ENCODE measurements at regions not wholly inside any gene's neighbourhood (a gene's known extent, or its start where the extent isn't known, plus 50 kb on each side); places are given as distances from the start of the nearest gene placed in this dataset.

DNA sequence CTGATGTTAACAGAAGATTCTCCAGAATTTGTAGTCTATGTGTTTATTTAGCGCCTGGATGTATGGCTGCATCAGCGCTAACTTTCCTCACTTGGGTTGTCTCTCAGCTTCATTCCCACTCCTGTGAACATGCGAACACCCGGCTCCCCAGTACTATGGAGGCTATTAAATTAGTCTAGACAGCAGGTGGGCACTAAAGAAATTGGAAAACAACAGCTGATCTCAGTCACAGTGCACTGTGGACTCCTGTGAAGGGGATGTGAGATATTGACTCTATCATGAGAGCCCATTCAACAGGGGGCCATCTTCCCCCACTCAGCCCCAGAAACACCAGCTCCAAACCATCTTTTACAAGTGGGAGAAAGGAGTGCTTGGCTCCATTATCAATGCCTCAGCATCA lies 471.0 kb downstream of the KDM4C start:
- CTCF ChIA-PET (ENCODE audit: unreplicated experiment) = no interaction called here
- H3K4me1 ChIP-seq (ENCODE audit: insufficient read depth, low read length, poor library complexity, severe bottlenecking) = no peaks in the 10 kb centered on the region
- TF ChIP-seq EZH2phosphoT487 (IDR thresholded peaks at IDR 0.05; ENCODE audit: borderline replicate concordance, low read depth, low read length) (no peak), CTCF (conservative IDR thresholded peaks at IDR 0.05; ENCODE audit: low read length) (no peak)
- H2AFZ ChIP-seq (ENCODE audit: low read length) = no peak overlapping the region
- H3K9me3 ChIP-seq (ENCODE audit: low read length) = no peaks in the 10 kb centered on the region
- no peak overlapping the region for H3K4me2 ChIP-seq (ENCODE audit: low read length)
- H3K36me3 ChIP-seq (ENCODE audit: insufficient read depth, low read length) = no peaks in the 10 kb centered on the region
- H4K20me1 ChIP-seq (ENCODE audit: insufficient read depth, low read length) = no peaks in the 10 kb centered on the region
- no peaks in the 10 kb centered on the region for H3K9me2 ChIP-seq (ENCODE audit: insufficient read depth, low read length)
- POLR2A ChIA-PET = interaction anchor here (0.8 to 1.1 kb wide), 2 partner anchors 8 to 43 kb away, joined by 3 read pairs; no protein-coding TSS in a partner anchor
- no peak overlapping the region for H3K27ac ChIP-seq (ENCODE audit: low read depth, low read length, poor library complexity, severe bottlenecking)
- H3K4me3 ChIP-seq (ENCODE audit: low read depth, low read length, poor library complexity, severe bottlenecking) = no peak overlapping the region
- intact Hi-C loops (cut with micrococcal nuclease; ENCODE audit: unreplicated experiment) = no loop called here
- BruUV-seq (replicated peaks) = no TSS peak
- no peaks in the 10 kb centered on the region for H3K79me2 ChIP-seq (ENCODE audit: insufficient read depth, low read depth, low read length)
- DNase-seq (ENCODE audit: low spot score) = no peak

DNA sequence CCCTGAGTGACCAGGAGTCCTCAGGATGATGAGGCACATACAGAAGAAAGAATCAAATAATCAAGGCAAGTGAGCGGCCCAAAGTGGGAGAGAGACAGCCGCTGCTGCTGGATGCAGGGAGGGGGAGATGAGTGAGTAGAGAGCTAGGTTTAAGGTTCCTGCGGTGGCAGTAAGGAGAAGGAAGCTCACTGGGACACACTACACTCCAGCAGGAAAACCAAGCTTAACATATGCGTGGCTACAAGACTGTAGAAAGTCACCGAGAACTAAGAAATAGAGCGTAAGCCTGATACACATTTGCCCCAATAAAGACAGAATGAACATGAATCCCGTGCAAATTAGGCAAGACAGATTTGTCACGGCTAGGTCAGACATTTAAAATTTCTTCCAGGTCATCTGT lies 470.2 kb downstream of the KDM4C start:
- H3K9me2 ChIP-seq (ENCODE audit: insufficient read depth, low read length) = no peaks in the 10 kb centered on the region
- CTCF ChIA-PET (ENCODE audit: unreplicated experiment) = no interaction called here
- H3K27ac ChIP-seq (ENCODE audit: low read depth, low read length, poor library complexity, severe bottlenecking) = no peak overlapping the region
- no peak for TF ChIP-seq CTCF (conservative IDR thresholded peaks at IDR 0.05; ENCODE audit: low read length)
- no peak for TF ChIP-seq EZH2phosphoT487 (IDR thresholded peaks at IDR 0.05; ENCODE audit: borderline replicate concordance, low read depth, low read length)
- no peaks in the 10 kb centered on the region for H3K36me3 ChIP-seq (ENCODE audit: insufficient read depth, low read length)
- H2AFZ ChIP-seq (ENCODE audit: low read length) = no peak overlapping the region
- intact Hi-C loops (cut with micrococcal nuclease; ENCODE audit: unreplicated experiment) = no loop called here
- no TSS peak for BruUV-seq (replicated peaks)
- no peak for DNase-seq (ENCODE audit: low spot score)
- no peaks in the 10 kb centered on the region for H4K20me1 ChIP-seq (ENCODE audit: insufficient read depth, low read length)
- H3K4me3 ChIP-seq (ENCODE audit: low read depth, low read length, poor library complexity, severe bottlenecking) = no peak overlapping the region
- POLR2A ChIA-PET = interaction anchor here (0.8 to 1.1 kb wide), 2 partner anchors 9 to 44 kb away, joined by 3 read pairs; no protein-coding TSS in a partner anchor
- no peaks in the 10 kb centered on the region for H3K9me3 ChIP-seq (ENCODE audit: low read length)
- H3K4me1 ChIP-seq (ENCODE audit: insufficient read depth, low read length, poor library complexity, severe bottlenecking) = no peaks in the 10 kb centered on the region
- H3K4me2 ChIP-seq (ENCODE audit: low read length) = no peak overlapping the region
- no peaks in the 10 kb centered on the region for H3K79me2 ChIP-seq (ENCODE audit: insufficient read depth, low read depth, low read length)

GRCh38 chr9:7226007-7226640 lies 468.4 kb downstream of the KDM4C start:
- no TSS peak for BruUV-seq (replicated peaks)
- no peaks in the 10 kb centered on the region for H3K4me1 ChIP-seq (ENCODE audit: insufficient read depth, low read length, poor library complexity, severe bottlenecking)
- TF ChIP-seq EZH2phosphoT487 (IDR thresholded peaks at IDR 0.05; ENCODE audit: borderline replicate concordance, low read depth, low read length) (no peak), CTCF (conservative IDR thresholded peaks at IDR 0.05; ENCODE audit: low read length) (no peak)
- CTCF ChIA-PET (ENCODE audit: unreplicated experiment) = no interaction called here
- H3K9me2 ChIP-seq (ENCODE audit: insufficient read depth, low read length) = no peaks in the 10 kb centered on the region
- no peak overlapping the region for H3K4me2 ChIP-seq (ENCODE audit: low read length)
- no peaks in the 10 kb centered on the region for H4K20me1 ChIP-seq (ENCODE audit: insufficient read depth, low read length)
- no peak overlapping the region for H3K27ac ChIP-seq (ENCODE audit: low read depth, low read length, poor library complexity, severe bottlenecking)
- no peak overlapping the region for H2AFZ ChIP-seq (ENCODE audit: low read length)
- no peak for DNase-seq (ENCODE audit: low spot score)
- POLR2A ChIA-PET = interaction anchor here (0.7 kb wide), 1 partner anchor 304 kb away, joined by 3 read pairs; no protein-coding TSS in a partner anchor
- no peaks in the 10 kb centered on the region for H3K79me2 ChIP-seq (ENCODE audit: insufficient read depth, low read depth, low read length)
- no peak overlapping the region for H3K4me3 ChIP-seq (ENCODE audit: low read depth, low read length, poor library complexity, severe bottlenecking)
- intact Hi-C loops (cut with micrococcal nuclease; ENCODE audit: unreplicated experiment) = no loop called here
- no peaks in the 10 kb centered on the region for H3K9me3 ChIP-seq (ENCODE audit: low read length)
- no peaks in the 10 kb centered on the region for H3K36me3 ChIP-seq (ENCODE audit: insufficient read depth, low read length)
